GM10266 (cell line): ENCODE measurements at regions not wholly inside any gene's neighbourhood (a gene's known extent, or its start where the extent isn't known, plus 50 kb on each side); places are given as distances from the start of the nearest gene placed in this dataset.
"Not testable (repeated sequence)": the region's sequence is repeated elsewhere in the genome, so short reads cannot be mapped to it uniquely, and the experiment has no call there.

Experiments used
- DNase-seq: peaks from one replicate; pipeline ENCODE4 v3.0.0; 2012; ENCODE audit errors: extremely low spot score
- CTCF ChIP-seq: IDR thresholded peaks from 2 replicates; pipeline ENCODE4 v1.5.1; 2012; ENCODE audit warnings: mild to moderate bottlenecking, low read depth; ENCODE audit not compliant: control insufficient read depth, insufficient read depth; ENCODE audit errors: missing control alignments

DNA sequence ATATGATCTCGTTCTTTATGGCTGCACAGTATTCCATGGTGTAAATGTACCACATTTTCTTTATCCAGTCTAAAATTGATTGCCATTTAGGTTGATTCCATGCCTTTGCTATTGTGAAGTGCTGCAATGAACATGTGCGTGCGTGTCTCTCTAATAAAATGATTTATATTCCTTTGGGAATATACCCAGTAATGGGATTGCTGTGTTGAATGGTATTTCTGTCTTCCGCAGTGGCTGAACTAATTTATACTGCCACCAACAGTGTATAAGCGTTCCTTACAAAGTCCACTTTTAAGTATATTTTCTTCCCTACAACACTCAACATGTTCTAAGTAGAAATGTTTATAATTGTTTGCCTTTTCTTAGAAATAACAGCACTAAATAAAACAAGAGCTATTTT lies 521.9 kb downstream of the DTWD2 start:
- no peak for DNase-seq
- no peak for TF ChIP-seq CTCF

DNA sequence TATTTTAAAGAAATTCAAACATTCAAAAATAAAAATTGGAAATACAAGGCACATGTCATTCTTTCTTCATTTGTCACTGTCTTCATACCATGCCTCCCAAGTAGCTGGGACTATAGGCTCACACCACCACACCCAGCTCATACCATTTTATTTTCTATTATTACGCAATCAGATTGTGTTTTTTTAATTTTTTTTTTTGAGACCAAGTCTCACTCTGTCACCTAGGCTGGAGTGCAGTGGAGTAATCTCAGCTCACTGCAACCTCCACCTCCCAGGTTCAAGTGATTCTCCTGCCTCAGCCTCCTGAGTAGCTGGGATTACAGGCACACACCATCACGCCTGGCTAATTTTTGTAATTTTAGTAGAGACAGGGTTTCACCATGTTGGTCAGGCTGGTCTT lies 526.1 kb downstream of the DTWD2 start:
- DNase-seq = not testable (repeated sequence)

DNA sequence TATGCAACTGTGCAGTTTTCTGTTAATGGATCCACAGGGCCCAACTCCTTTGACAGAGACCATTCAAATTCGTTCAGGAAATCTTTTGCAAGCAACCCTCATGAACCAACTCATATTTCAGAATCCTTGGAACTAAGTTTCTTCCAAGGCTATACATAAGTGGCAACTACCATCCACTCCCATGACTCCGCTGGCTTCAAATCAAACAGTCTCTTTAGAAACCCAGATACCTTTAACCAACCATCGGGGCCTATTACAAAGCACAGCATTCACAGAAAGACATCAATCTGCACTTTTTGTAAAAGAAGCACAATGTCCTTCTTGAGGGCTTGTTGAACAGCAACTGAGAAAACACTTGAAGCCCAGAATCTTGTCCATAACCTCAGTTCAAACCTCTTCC lies 526.9 kb downstream of the DTWD2 start:
- DNase-seq = no peak
- no peak for TF ChIP-seq CTCF

- DNase-seq = no peak
Measured at GRCh38 chr5:118459490-118459889, 528.9 kb downstream of the DTWD2 start.

DNA sequence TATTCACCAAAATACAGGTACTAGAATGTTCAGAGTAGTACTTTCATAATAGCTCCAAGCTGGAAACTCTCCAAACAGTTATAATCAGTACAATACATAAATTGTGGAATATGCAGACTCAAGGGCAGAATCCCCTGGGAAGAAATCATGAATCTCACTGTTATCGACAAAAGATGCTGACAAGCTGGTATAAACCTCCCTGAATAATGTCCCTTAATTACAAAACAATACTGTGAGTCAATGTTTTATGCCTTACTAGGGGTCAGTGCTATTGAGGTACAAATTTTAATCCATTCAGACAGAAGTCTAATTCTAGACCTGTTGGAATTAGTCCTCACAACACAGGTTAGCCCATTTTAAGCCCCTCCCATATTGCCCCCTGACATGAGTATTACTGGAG lies 532.3 kb downstream of the DTWD2 start:
- DNase-seq = no peak
- TF ChIP-seq CTCF = no peak

More at GRCh38 chr5:118459490-118459889, 528.9 kb downstream of the DTWD2 start:
- TF ChIP-seq CTCF = no peak

- TF ChIP-seq CTCF = no peak
Measured at GRCh38 chr5:118451697-118452247, 536.6 kb downstream of the DTWD2 start.

DNA sequence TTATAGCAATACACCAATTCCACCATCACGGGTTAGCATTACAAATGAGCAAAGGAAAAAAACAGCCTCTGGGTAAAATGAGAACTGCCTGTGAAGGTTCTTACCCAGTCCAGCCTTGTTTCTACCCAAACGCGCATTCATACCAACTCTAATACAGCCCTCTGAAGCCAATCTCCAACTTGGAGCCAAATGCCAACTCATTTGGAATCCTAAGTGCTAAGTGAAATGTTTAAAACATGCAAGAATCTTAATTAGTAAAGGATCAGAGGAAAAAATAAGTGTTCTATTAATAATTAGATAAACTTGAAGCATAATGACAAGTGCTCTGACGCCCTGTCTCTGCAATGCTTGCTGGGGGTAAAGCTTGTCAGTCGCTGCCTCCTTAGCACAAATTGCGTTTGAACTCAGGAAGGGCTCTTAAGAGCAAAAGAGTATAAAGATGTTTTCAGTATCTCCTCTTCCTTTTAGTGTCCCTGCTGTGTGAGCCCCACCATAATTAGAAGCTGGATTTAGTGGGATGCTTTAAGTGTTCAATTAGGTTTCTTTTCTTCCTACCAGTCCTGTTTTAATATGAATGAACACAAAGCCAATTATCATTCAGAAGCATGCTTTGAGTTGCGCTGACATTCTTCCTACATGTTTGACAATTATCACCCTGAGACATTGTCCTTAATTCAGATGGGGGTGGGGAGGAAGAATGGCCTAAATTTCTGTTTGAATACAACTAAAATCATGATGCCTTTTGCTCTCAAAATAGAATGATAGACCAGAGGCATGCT lies 537.6 kb downstream of the DTWD2 start:
- TF ChIP-seq CTCF = no peak
- DNase-seq = no peak

More at GRCh38 chr5:118451697-118452247, 536.6 kb downstream of the DTWD2 start:
- DNase-seq = no peak
